Left ventricle myocardium inferior (tissue), 1 donor: ENCODE measurements at regions not wholly inside any gene's neighbourhood (a gene's known extent, or its start where the extent isn't known, plus 50 kb on each side); places are given as distances from the start of the nearest gene placed in this dataset.

Source experiments
- DNase-seq: peaks from one replicate; pipeline ENCODE4 v3.0.0-alpha.2; 2020
- H3K27ac ChIP-seq: fragments of 200-600 bp; replicated peaks from 2 replicates; pipeline ENCODE4 v1.8.0; 2021
- H3K27me3 ChIP-seq: fragments of 200-600 bp; 2 replicates; pipeline ENCODE4 v1.8.0; 2021; ENCODE audit warnings: low read depth
- H3K36me3 ChIP-seq: fragments of 200-600 bp; 2 replicates; pipeline ENCODE4 v1.8.0; 2021
- H3K4me1 ChIP-seq: fragments of 200-600 bp; 2 replicates; pipeline ENCODE4 v1.8.0; 2021
- H3K4me3 ChIP-seq: fragments of 200-600 bp; 2 replicates; pipeline ENCODE4 v1.8.0; 2021; ENCODE audit warnings: mild to moderate bottlenecking, moderate library complexity
- H3K9me3 ChIP-seq: fragments of 200-600 bp; replicated peaks from 2 replicates; pipeline ENCODE4 v1.8.0; 2021
- intact Hi-C: fragments of 100-400 bp; cut with micrococcal nuclease; formaldehyde crosslinking; loops from one replicate; pipeline ENCODE4 v1.11.0; 2022
- TF ChIP-seq, protein P1 (sequence below): fragments of 200-600 bp; IDR thresholded peaks from 2 replicates; pipeline ENCODE4 v1.8.0; 2021; ENCODE audit warnings: antibody characterized with exemption, mild to moderate bottlenecking, borderline replicate concordance
- donor health status: DM: no; HTN: yes; CAD: no; lungs with severe emphysema.

DNA sequence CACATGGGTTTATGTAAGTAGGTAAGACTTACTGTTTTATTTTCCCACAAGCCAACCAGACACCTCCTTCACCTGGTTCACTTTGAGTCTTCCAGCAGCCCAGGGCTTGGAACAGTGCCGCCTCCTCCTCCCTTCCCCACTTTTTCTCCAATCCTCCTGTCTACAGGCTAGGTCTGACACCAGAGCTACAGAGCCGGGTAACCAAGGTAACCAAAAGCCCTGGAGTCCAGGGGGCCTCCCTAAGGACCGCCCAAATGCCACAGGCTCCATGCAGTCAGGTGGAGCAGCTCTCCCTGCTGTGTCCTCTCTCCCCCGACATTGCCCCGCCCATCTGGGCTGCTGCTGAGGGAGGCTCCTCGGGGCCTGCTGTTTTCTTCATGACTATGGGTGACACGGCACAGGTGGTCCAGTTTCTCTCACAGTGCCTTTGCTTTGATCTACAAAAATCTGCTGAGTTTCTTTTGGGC, 138.0 kb upstream of the EFNA5 start:
- H3K9me3 ChIP-seq, result no peaks in the 10 kb centered on the region
- DNase-seq, result no peak
- intact Hi-C loops, result no loop called here
- no peaks in the 10 kb centered on the region for H3K36me3 ChIP-seq
- H3K4me3 ChIP-seq, result no peak overlapping the region
- TF ChIP-seq, protein P1, sequence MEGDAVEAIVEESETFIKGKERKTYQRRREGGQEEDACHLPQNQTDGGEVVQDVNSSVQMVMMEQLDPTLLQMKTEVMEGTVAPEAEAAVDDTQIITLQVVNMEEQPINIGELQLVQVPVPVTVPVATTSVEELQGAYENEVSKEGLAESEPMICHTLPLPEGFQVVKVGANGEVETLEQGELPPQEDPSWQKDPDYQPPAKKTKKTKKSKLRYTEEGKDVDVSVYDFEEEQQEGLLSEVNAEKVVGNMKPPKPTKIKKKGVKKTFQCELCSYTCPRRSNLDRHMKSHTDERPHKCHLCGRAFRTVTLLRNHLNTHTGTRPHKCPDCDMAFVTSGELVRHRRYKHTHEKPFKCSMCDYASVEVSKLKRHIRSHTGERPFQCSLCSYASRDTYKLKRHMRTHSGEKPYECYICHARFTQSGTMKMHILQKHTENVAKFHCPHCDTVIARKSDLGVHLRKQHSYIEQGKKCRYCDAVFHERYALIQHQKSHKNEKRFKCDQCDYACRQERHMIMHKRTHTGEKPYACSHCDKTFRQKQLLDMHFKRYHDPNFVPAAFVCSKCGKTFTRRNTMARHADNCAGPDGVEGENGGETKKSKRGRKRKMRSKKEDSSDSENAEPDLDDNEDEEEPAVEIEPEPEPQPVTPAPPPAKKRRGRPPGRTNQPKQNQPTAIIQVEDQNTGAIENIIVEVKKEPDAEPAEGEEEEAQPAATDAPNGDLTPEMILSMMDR, result no peak
- H3K4me1 ChIP-seq, result peaks cover 8% of the 10 kb centered on the region
- H3K27ac ChIP-seq, result no peak overlapping the region
- no peaks in the 10 kb centered on the region for H3K27me3 ChIP-seq

GRCh38 chr5:107807431-107807830, 136.7 kb upstream of the EFNA5 start:
- TF ChIP-seq, protein P1, result no peak
- Histone ChIP-seq H3K4me3 (no peak overlapping the region), H3K9me3 (no peaks in the 10 kb centered on the region), H3K36me3 (no peaks in the 10 kb centered on the region), H3K4me1 (peaks cover 2% of the 10 kb centered on the region), H3K27ac (no peak overlapping the region), H3K27me3 (no peaks in the 10 kb centered on the region)
- DNase-seq, result no peak
- intact Hi-C loops, result no loop called here

GRCh38 chr5:107806705-107807104, 136.0 kb upstream of the EFNA5 start:
- no peaks in the 10 kb centered on the region for H3K27me3 ChIP-seq
- peaks cover 2% of the 10 kb centered on the region for H3K4me1 ChIP-seq
- H3K36me3 ChIP-seq, result no peaks in the 10 kb centered on the region
- no peaks in the 10 kb centered on the region for H3K9me3 ChIP-seq
- H3K27ac ChIP-seq, result no peak overlapping the region
- TF ChIP-seq, protein P1, result no peak
- intact Hi-C loops, result no loop called here
- H3K4me3 ChIP-seq, result no peak overlapping the region
- no peak for DNase-seq

- no peak overlapping the region for H3K27ac ChIP-seq
- H3K36me3 ChIP-seq, result no peaks in the 10 kb centered on the region
- no peaks in the 10 kb centered on the region for H3K9me3 ChIP-seq
- no peaks in the 10 kb centered on the region for H3K27me3 ChIP-seq
- intact Hi-C loops, result no loop called here
- peaks cover 2% of the 10 kb centered on the region for H3K4me1 ChIP-seq
- no peak overlapping the region for H3K4me3 ChIP-seq
- no peak for DNase-seq
- TF ChIP-seq, protein P1, result no peak
Observed at GRCh38 chr5:107806271-107806670, 135.5 kb upstream of the EFNA5 start.

GRCh38 chr5:107805824-107806223, 135.1 kb upstream of the EFNA5 start:
- H3K9me3 ChIP-seq, result no peaks in the 10 kb centered on the region
- no peak for DNase-seq
- no peaks in the 10 kb centered on the region for H3K36me3 ChIP-seq
- no peaks in the 10 kb centered on the region for H3K27me3 ChIP-seq
- TF ChIP-seq, protein P1, result no peak
- H3K4me1 ChIP-seq, result peaks cover 2% of the 10 kb centered on the region
- intact Hi-C loops, result no loop called here
- H3K27ac ChIP-seq, result no peak overlapping the region
- H3K4me3 ChIP-seq, result no peak overlapping the region

DNA sequence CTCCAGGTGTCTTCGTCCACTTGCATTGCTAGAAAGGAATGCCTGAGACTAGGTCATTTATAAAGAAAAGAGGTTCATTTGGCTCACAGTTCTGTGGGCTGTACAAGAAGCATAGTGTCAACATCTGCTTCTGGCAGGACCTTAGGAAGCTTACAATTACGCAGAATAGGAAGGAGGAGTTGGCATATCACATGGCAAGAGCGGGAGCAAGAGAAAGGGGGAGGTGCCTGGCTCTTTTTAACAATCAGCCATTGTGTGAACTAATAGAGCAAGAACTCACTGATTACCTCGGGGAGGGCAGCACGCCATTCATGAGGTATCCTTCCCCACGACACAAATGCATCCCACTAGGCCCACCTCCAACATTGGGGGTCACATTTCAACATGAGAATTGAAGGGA, 134.4 kb upstream of the EFNA5 start:
- DNase-seq, result no peak
- Histone ChIP-seq H3K27ac (no peak overlapping the region), H3K36me3 (no peaks in the 10 kb centered on the region), H3K4me3 (no peak overlapping the region), H3K9me3 (no peaks in the 10 kb centered on the region), H3K4me1 (no peaks in the 10 kb centered on the region), H3K27me3 (no peaks in the 10 kb centered on the region)
- intact Hi-C loops, result no loop called here
- TF ChIP-seq, protein P1, result no peak
